ENCODE measurements at regions not wholly inside any gene's neighbourhood (a gene's known extent, or its start where the extent isn't known, plus 50 kb on each side); places are given as distances from the start of the nearest gene placed in this dataset.

- TF ChIP-seq POLR2AphosphoS5 (IDR thresholded peaks at IDR 0.05; ENCODE audit: low read depth, low read length) (no peak), POLR2A (IDR thresholded peaks at IDR 0.05; ENCODE audit: borderline replicate concordance, extremely low read depth, insufficient read depth, insufficient read length) (no peak), CTCF (IDR thresholded peaks at IDR 0.05 in 2 of 3, conservative IDR thresholded peaks at IDR 0.05 in 1 of 3; ENCODE audit: borderline replicate concordance in 1 of 3, insufficient read depth in 1 of 3, low read depth in 2 of 3, low read length in 2 of 3) (peak in 2 of 3 experiments; percentile 28 to 34; a peak in 3 of 6 replicates), MAX (IDR thresholded peaks at IDR 0.05) (no peak), CEBPB (IDR thresholded peaks at IDR 0.05; ENCODE audit: low read depth) (no peak), RAD21 (IDR thresholded peaks at IDR 0.05; ENCODE audit: low read depth) (no peak), REST (IDR thresholded peaks at IDR 0.05; ENCODE audit: low read depth) (no peak), EGR1 (IDR thresholded peaks at IDR 0.05; ENCODE audit: low read depth) (no peak), EZH2phosphoT487 (IDR thresholded peaks at IDR 0.05; ENCODE audit: borderline replicate concordance) (no peak)
These were observed 96.7 kb downstream of the SLC25A47 start for GRCh38 chr14:100419856-100420255.

Data from HCT116 (cell line).